Muscle of leg (tissue), 3 donors: ENCODE measurements at regions not wholly inside any gene's neighbourhood (a gene's known extent, or its start where the extent isn't known, plus 50 kb on each side); places are given as distances from the start of the nearest gene placed in this dataset.

Experiments
- DNase-seq: peaks from one replicate; pipeline ENCODE4 v3.0.0; 2013
- H3K27ac ChIP-seq: one replicate; pipeline ENCODE4 v1.5.1; 2013; ENCODE audit warnings: mild to moderate bottlenecking, low read length, control low read depth
- H3K27me3 ChIP-seq: one replicate; pipeline ENCODE4 v1.6.1; 2013; ENCODE audit warnings: low read length; ENCODE audit not compliant: control insufficient read depth, insufficient read depth
- H3K36me3 ChIP-seq: one replicate; pipeline ENCODE4 v1.6.1; 2013; ENCODE audit warnings: low read length; ENCODE audit not compliant: control insufficient read depth, insufficient read depth
- H3K4me1 ChIP-seq: one replicate; pipeline ENCODE4 v1.6.1; 2013; ENCODE audit warnings: low read length; ENCODE audit not compliant: control insufficient read depth, insufficient read depth
- H3K4me3 ChIP-seq: one replicate; pipeline ENCODE4 v1.5.1; 2013; ENCODE audit warnings: low read length, control low read depth
- H3K9me3 ChIP-seq: replicated peaks from 2 replicates; pipeline ENCODE4 v1.6.1; 2013; ENCODE audit warnings: low read depth, low read length; ENCODE audit not compliant: control insufficient read depth
- WGBS: methylation state at CpG from one replicate; pipeline ENCODE4 v1.1.5; 2013; ENCODE audit warnings: missing lambda C conversion rate; ENCODE audit not compliant: insufficient coverage; 5-methylcytosine and 5-hydroxymethylcytosine counted together

DNA sequence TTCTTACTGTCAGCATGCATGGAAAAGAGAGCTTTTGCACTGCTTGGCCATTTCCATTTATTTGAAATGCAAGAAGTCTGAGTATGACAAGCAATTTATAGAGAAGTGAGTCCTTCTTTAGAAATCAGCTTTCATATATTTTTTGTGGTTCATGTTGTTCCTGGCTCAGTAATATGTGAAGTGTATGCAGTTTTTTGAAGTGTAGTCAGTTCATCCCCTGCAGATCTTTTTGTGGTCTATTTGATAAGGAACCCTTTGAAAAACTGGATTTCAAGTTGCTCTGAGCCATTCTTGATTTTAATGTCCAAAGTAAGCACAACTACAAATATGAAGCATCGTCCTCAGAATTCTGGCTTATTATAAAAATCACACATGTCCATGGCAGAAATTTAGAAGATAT is 294.1 kb upstream of the SMC2 start:
- WGBS: no CpG with 5 or more reads among the region's 1 CpG
- no peaks in the 10 kb centered on the region for H3K4me1 ChIP-seq
- no peak overlapping the region for H3K4me3 ChIP-seq
- no peaks in the 10 kb centered on the region for H3K9me3 ChIP-seq
- no peak overlapping the region for H3K27ac ChIP-seq
- H3K36me3 ChIP-seq: no peaks in the 10 kb centered on the region
- no peak for DNase-seq
- H3K27me3 ChIP-seq: no peaks in the 10 kb centered on the region

GRCh38 chr9:103802068-103802467 is 292.0 kb upstream of the SMC2 start:
- no peak for DNase-seq
- Histone ChIP-seq H3K36me3 (no peaks in the 10 kb centered on the region), H3K27me3 (no peaks in the 10 kb centered on the region), H3K4me1 (no peaks in the 10 kb centered on the region), H3K27ac (no peak overlapping the region), H3K9me3 (no peaks in the 10 kb centered on the region), H3K4me3 (no peak overlapping the region)
- WGBS: no CpG with 5 or more reads among the region's 1 CpG

GRCh38 chr9:103803245-103803644 is 290.9 kb upstream of the SMC2 start:
- no peaks in the 10 kb centered on the region for H3K27me3 ChIP-seq
- H3K36me3 ChIP-seq: no peaks in the 10 kb centered on the region
- DNase-seq: no peak
- H3K27ac ChIP-seq: no peak overlapping the region
- H3K9me3 ChIP-seq: no peaks in the 10 kb centered on the region
- H3K4me3 ChIP-seq: no peak overlapping the region
- no peaks in the 10 kb centered on the region for H3K4me1 ChIP-seq
- WGBS: 100% methylated on average over 1 of the region's 2 CpGs

- no peak overlapping the region for H3K4me3 ChIP-seq
- H3K9me3 ChIP-seq: no peaks in the 10 kb centered on the region
- H3K4me1 ChIP-seq: no peaks in the 10 kb centered on the region
- H3K27me3 ChIP-seq: no peaks in the 10 kb centered on the region
- DNase-seq: no peak
- WGBS: no CpG with 5 or more reads among the region's 1 CpG
- no peak overlapping the region for H3K27ac ChIP-seq
- H3K36me3 ChIP-seq: no peaks in the 10 kb centered on the region
Observed at GRCh38 chr9:103804077-103804735, 289.9 kb upstream of the SMC2 start.

DNA sequence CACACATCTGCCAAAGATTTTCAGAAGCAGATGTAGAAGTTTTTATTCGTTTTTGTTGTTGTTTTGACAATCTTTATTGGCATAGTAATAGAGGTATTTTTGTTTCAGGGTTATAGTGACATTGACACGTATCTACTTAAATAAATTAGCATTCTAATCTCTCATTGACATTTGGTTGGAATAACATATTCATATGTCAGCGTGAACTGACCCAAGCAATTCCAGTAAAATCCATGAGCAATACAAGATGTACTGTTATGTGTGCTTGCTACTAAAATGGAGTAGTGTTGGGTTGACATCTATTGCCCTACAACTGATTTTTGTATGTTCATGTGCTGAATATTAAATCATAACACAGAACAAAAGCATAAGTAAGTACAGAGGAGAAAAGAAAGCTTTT is 284.4 kb upstream of the SMC2 start:
- Histone ChIP-seq H3K4me1 (no peaks in the 10 kb centered on the region), H3K36me3 (no peaks in the 10 kb centered on the region), H3K4me3 (no peak overlapping the region), H3K27me3 (no peaks in the 10 kb centered on the region), H3K27ac (no peak overlapping the region), H3K9me3 (no peaks in the 10 kb centered on the region)
- no CpG with 5 or more reads among the region's 3 CpGs for WGBS
- DNase-seq: no peak

DNA sequence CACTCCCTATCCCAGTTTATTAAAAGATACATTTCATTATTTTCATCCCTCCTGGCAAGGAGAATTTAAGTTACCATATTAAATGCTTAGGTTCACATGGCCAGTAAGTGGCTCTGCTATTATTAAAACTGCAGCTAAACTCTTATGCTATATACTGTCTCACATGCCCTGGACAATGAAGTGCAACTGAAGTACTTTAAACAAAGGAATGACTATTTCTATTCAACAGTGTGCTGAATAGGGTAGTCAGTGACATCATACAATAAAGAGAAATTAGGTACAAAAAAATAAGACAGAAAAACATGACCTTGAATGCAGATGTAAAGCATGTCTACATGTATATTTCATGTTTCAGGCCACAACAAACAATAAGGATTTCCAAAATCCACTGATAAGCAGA is 282.6 kb upstream of the SMC2 start:
- Histone ChIP-seq H3K4me1 (no peaks in the 10 kb centered on the region), H3K36me3 (no peaks in the 10 kb centered on the region), H3K27ac (no peak overlapping the region), H3K27me3 (no peaks in the 10 kb centered on the region), H3K9me3 (no peaks in the 10 kb centered on the region), H3K4me3 (no peak overlapping the region)
- DNase-seq: no peak

- WGBS: no CpG with 5 or more reads among the region's 4 CpGs
- H3K4me3 ChIP-seq: no peak overlapping the region
Observed at GRCh38 chr9:103816146-103816545, 278.0 kb upstream of the SMC2 start.

DNA sequence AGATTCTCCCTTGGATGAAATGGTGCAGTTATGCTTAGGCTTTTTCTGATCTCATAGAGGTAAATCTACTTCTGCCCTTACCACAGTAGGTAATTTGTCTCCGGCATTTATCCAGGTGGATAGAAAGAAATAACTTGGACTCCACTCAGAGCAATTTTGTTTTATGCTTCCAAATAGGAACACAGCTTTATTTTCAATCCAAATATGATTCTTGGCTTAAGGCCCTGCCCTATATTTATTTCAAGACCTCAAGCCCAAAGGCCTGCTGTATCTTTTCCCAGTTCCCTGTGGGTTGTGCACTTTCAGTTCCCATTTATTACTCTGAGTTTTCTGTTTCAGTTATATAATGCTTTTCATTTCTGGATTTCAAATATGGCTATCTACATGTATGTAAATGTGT is 274.2 kb upstream of the SMC2 start:
- Histone ChIP-seq H3K27ac (no peak overlapping the region), H3K4me3 (no peak overlapping the region), H3K27me3 (no peaks in the 10 kb centered on the region), H3K9me3 (no peaks in the 10 kb centered on the region), H3K36me3 (no peaks in the 10 kb centered on the region), H3K4me1 (no peaks in the 10 kb centered on the region)
- DNase-seq: peak; percentile 46
- WGBS: no CpG with 5 or more reads among the region's 1 CpG

More at GRCh38 chr9:103816146-103816545, 278.0 kb upstream of the SMC2 start:
- Histone ChIP-seq H3K36me3 (no peaks in the 10 kb centered on the region), H3K9me3 (no peaks in the 10 kb centered on the region), H3K27me3 (no peaks in the 10 kb centered on the region), H3K27ac (no peak overlapping the region), H3K4me1 (no peaks in the 10 kb centered on the region)
- DNase-seq: no peak

DNA sequence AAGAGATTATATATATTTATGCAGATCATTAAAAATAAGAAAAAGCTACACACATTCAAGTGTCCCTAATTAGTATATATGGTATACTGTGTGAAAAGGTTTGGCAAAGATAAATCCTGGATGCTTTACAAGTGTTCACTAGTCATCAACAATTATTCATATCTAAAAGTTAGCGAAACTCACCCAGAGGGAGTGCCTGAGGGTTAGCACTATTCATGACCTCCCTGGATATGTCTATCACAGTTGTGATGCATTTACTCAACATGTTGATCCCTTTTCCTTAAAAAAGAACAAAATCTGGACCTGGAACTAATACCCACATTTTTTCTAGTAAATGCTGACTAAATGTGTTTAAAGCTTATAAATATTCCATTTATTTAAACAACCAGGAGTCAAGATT is 273.0 kb upstream of the SMC2 start:
- H3K9me3 ChIP-seq: no peaks in the 10 kb centered on the region
- WGBS: no CpG with 5 or more reads among the region's 1 CpG
- no peak overlapping the region for H3K4me3 ChIP-seq
- no peak overlapping the region for H3K27ac ChIP-seq
- H3K27me3 ChIP-seq: no peaks in the 10 kb centered on the region
- no peaks in the 10 kb centered on the region for H3K4me1 ChIP-seq
- H3K36me3 ChIP-seq: no peaks in the 10 kb centered on the region
- DNase-seq: no peak

GRCh38 chr9:103837940-103838339 is 256.2 kb upstream of the SMC2 start:
- Histone ChIP-seq H3K27ac (no peak overlapping the region), H3K36me3 (no peaks in the 10 kb centered on the region), H3K4me3 (no peak overlapping the region), H3K27me3 (no peaks in the 10 kb centered on the region), H3K9me3 (no peaks in the 10 kb centered on the region), H3K4me1 (no peaks in the 10 kb centered on the region)
- no peak for DNase-seq
- 100% methylated on average over 1 of the region's 1 CpG for WGBS

- no CpG with 5 or more reads among the region's 1 CpG for WGBS
- peaks cover 3% of the 10 kb centered on the region for H3K9me3 ChIP-seq
- H3K36me3 ChIP-seq: no peaks in the 10 kb centered on the region
- H3K4me3 ChIP-seq: no peak overlapping the region
- H3K4me1 ChIP-seq: no peaks in the 10 kb centered on the region
- no peak for DNase-seq
- no peaks in the 10 kb centered on the region for H3K27me3 ChIP-seq
- H3K27ac ChIP-seq: no peak overlapping the region
Observed at GRCh38 chr9:103839197-103839596, 254.9 kb upstream of the SMC2 start.
